Endothelial cell of umbilical vein (primary cell): ENCODE measurements at regions not wholly inside any gene's neighbourhood (a gene's known extent, or its start where the extent isn't known, plus 50 kb on each side); places are given as distances from the start of the nearest gene placed in this dataset.

Source experiments
- BruUV-seq: library from RNA; stranded (reverse); fragments of 400-500 nt; replicated peaks from 2 replicates; lab custom pipeline; 2021; lab: Mats Ljungman, UMichigan
- CTCF ChIA-PET: fragments of 300-600, 350-600 bp; sonication (Branson Sonifier 250); formaldehyde crosslinking; loops from one replicate; lab custom pipeline; 2021; ENCODE audit warnings: antibody characterized with exemption, inconsistent platforms; lab: Charles Lee
- POLR2A ChIA-PET: fragments of 300-600, 350-600 bp; sonication (Branson Sonifier 250); formaldehyde crosslinking; loops from one replicate; lab custom pipeline; 2021; ENCODE audit warnings: antibody characterized with exemption, inconsistent platforms; lab: Charles Lee
- DNase-seq: peaks from one replicate; pipeline ENCODE4 v3.0.0-alpha.2; 2011; ENCODE audit warnings: low read depth, low spot score
- FAIRE-seq: peaks from 2 replicates; lab custom pipeline; 2011; peaks lifted over from hg19 to GRCh38; lab: Jason Lieb, UNC
- H2AFZ ChIP-seq: 2 replicates; pipeline ENCODE4 v1.6.0; 2012; ENCODE audit warnings: low read depth, low read length, control low read depth, inconsistent platforms
- H3K27ac ChIP-seq: 2 replicates; pipeline ENCODE4 v1.5.1; 2011; ENCODE audit warnings: low read depth, mild to moderate bottlenecking, control low read depth, low read length, moderate library complexity; ENCODE audit not compliant: insufficient read depth
- H3K27me3 ChIP-seq, 2 experiments: 2 replicates each; pipeline versions ENCODE4 v1.6.0 to v1.6.1; 2011; ENCODE audit warnings: low read length in 2 of 2, mixed read lengths in 1 of 2; ENCODE audit not compliant: control insufficient read depth in 2 of 2, insufficient read depth in 2 of 2
- H3K36me3 ChIP-seq, 2 experiments: 2 replicates in 1 of 2; 3 replicates in 1 of 2; pipeline ENCODE4 v1.5.1; 2011; ENCODE audit warnings: low read length in 2 of 2, mild to moderate bottlenecking in 1 of 2, moderate library complexity in 1 of 2; ENCODE audit not compliant: control insufficient read depth in 2 of 2, insufficient read depth in 2 of 2; ENCODE audit errors: extremely low read depth in 1 of 2
- H3K4me1 ChIP-seq: 3 replicates; pipeline ENCODE4 v1.5.1; 2011; ENCODE audit warnings: mild to moderate bottlenecking, low read length; ENCODE audit not compliant: control insufficient read depth, insufficient read depth; ENCODE audit errors: extremely low read depth
- H3K4me2 ChIP-seq: 2 replicates; pipeline ENCODE4 v1.6.1; 2011; ENCODE audit warnings: low read length, control low read depth, mixed read lengths; ENCODE audit not compliant: insufficient read depth
- H3K4me3 ChIP-seq, 3 experiments: fragments of 200-600 bp in 1 of 3; sonication (generic), shearing (Covaris generic) in 1 of 3; replicated peaks in 1 of 3; 2 replicates each; pipeline ENCODE4 v1.5.1; 2011 to 2016; ENCODE audit warnings: control low read depth in 3 of 3, low read length in 3 of 3, mild to moderate bottlenecking in 2 of 3, inconsistent platforms in 1 of 3, low read depth in 1 of 3, moderate library complexity in 1 of 3; ENCODE audit not compliant: insufficient read depth in 1 of 3
- H3K79me2 ChIP-seq: 2 replicates; pipeline ENCODE4 v1.6.0; 2012; ENCODE audit warnings: low read length, inconsistent platforms; ENCODE audit not compliant: control insufficient read depth, insufficient read depth
- H3K9ac ChIP-seq: replicated peaks from 2 replicates; pipeline ENCODE3; 2011; ENCODE audit warnings: low read length, control low read depth; ENCODE audit not compliant: insufficient read depth; ENCODE audit errors: extremely low read depth
- H3K9me1 ChIP-seq: replicated peaks from 3 replicates; pipeline ENCODE4 v1.6.0; 2011; ENCODE audit warnings: mild to moderate bottlenecking, low read length; ENCODE audit not compliant: control insufficient read depth, insufficient read depth; ENCODE audit errors: extremely low read depth
- H3K9me3 ChIP-seq: replicated peaks from 2 replicates; pipeline ENCODE4 v1.5.1; 2012; ENCODE audit warnings: low read length, inconsistent platforms; ENCODE audit not compliant: control insufficient read depth, insufficient read depth
- H4K20me1 ChIP-seq: replicated peaks from 2 replicates; pipeline ENCODE3; 2011; ENCODE audit warnings: mild to moderate bottlenecking, low read length; ENCODE audit not compliant: control insufficient read depth, insufficient read depth; ENCODE audit errors: extremely low read depth
- EZH2 ChIP-seq: IDR thresholded peaks from 2 replicates; pipeline ENCODE4 v1.6.1; 2012; ENCODE audit warnings: borderline replicate concordance, low read depth, mild to moderate bottlenecking, moderate library complexity, low read length, inconsistent platforms; ENCODE audit not compliant: severe bottlenecking
- FOS ChIP-seq: IDR thresholded peaks from 2 replicates; pipeline ENCODE4 v1.6.1; 2011; ENCODE audit warnings: mild to moderate bottlenecking, low read length, moderate library complexity, borderline replicate concordance; ENCODE audit not compliant: insufficient read depth
- GATA2 ChIP-seq: IDR thresholded peaks from 2 replicates; pipeline ENCODE4 v1.7.0; 2011; ENCODE audit warnings: low read depth, mild to moderate bottlenecking, moderate library complexity, mixed read lengths, low read length; ENCODE audit not compliant: insufficient read length, insufficient read depth
- JUN ChIP-seq: IDR thresholded peaks from 2 replicates; pipeline ENCODE4 v1.6.1; 2011; ENCODE audit warnings: borderline replicate concordance, low read depth; ENCODE audit not compliant: insufficient read length, insufficient read depth
- MAX ChIP-seq: IDR thresholded peaks from 2 replicates; pipeline ENCODE4 v1.6.1; 2011; ENCODE audit not compliant: insufficient read depth, insufficient read length
- MYC ChIP-seq: IDR thresholded peaks from one replicate; pipeline ENCODE4 v1.6.1; 2011; ENCODE audit warnings: mild to moderate bottlenecking, low read depth, low read length
- POLR2A ChIP-seq: IDR thresholded peaks from 2 replicates; pipeline ENCODE4 v1.6.1; 2012; ENCODE audit warnings: low read depth, mild to moderate bottlenecking, control low read depth, low read length
- POLR2AphosphoS5 ChIP-seq: IDR thresholded peaks from 2 replicates; pipeline ENCODE4 v1.6.1; 2012; ENCODE audit warnings: low read depth, mild to moderate bottlenecking, control low read depth, low read length, moderate library complexity; ENCODE audit not compliant: insufficient read depth
- dilution Hi-C: fragments of 300-500 bp; cut with MboI; formaldehyde crosslinking; loops from one replicate; pipeline ENCODE4 v1.15.0; 2019; ENCODE audit warnings: low sequenced_read_pairs; ENCODE audit not compliant: extremely low pct_ligation_motif_present
- intact Hi-C: fragments of 100-400 bp; cut with micrococcal nuclease; formaldehyde crosslinking; loops from one replicate; pipeline ENCODE4 v1.10.0; 2022
- TF ChIP-seq, protein P1 (sequence below), 2 donors: IDR thresholded peaks; 1 replicate in 1 of 2; 2 replicates in 1 of 2; pipeline ENCODE4 v1.5.1; 2011; ENCODE audit warnings: low read length in 2 of 2, mild to moderate bottlenecking in 2 of 2, moderate library complexity in 2 of 2, control low read depth in 1 of 2, inconsistent platforms in 1 of 2, low read depth in 1 of 2; ENCODE audit not compliant: insufficient read depth in 1 of 2; ENCODE audit errors: extremely low read depth in 1 of 2

- FAIRE-seq: no peak
- Histone ChIP-seq H3K79me2 (no peaks in the 10 kb centered on the region), H3K36me3 (no peaks in the 10 kb centered on the region), H3K4me2 (no peak overlapping the region), H3K9me3 (no peaks in the 10 kb centered on the region), H3K9me1 (no peaks in the 10 kb centered on the region), H3K9ac (no peak overlapping the region), H4K20me1 (no peaks in the 10 kb centered on the region), H3K4me3 (no peak overlapping the region), H3K27ac (no peak overlapping the region), H3K27me3 (peaks cover 0 to 5% of the 10 kb centered on the region in 2 experiments), H3K4me1 (no peaks in the 10 kb centered on the region), H2AFZ (no peak overlapping the region)
- no peak for DNase-seq
- ChIA-PET POLR2A (no interaction called here), CTCF (no interaction called here)
- intact Hi-C loops: no loop called here
- dilution Hi-C loops: no loop called here
- TF ChIP-seq, protein P1, sequence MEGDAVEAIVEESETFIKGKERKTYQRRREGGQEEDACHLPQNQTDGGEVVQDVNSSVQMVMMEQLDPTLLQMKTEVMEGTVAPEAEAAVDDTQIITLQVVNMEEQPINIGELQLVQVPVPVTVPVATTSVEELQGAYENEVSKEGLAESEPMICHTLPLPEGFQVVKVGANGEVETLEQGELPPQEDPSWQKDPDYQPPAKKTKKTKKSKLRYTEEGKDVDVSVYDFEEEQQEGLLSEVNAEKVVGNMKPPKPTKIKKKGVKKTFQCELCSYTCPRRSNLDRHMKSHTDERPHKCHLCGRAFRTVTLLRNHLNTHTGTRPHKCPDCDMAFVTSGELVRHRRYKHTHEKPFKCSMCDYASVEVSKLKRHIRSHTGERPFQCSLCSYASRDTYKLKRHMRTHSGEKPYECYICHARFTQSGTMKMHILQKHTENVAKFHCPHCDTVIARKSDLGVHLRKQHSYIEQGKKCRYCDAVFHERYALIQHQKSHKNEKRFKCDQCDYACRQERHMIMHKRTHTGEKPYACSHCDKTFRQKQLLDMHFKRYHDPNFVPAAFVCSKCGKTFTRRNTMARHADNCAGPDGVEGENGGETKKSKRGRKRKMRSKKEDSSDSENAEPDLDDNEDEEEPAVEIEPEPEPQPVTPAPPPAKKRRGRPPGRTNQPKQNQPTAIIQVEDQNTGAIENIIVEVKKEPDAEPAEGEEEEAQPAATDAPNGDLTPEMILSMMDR (IDR thresholded peaks at IDR 0.05; ENCODE audit: extremely low read depth in 1 of 2, insufficient read depth in 1 of 2, low read depth in 1 of 2, low read length in 2 of 2): no peak
- TF ChIP-seq FOS (no peak), POLR2A (no peak), MYC (no peak), JUN (no peak), POLR2AphosphoS5 (no peak), EZH2 (no peak), GATA2 (no peak), MAX (no peak)
- BruUV-seq: no TSS peak
These were observed 68.2 kb upstream of the APC start for GRCh38 chr5:112669328-112669963.
